Mesothelial cell of epicardium (in vitro differentiated cells): ENCODE measurements at regions not wholly inside any gene's neighbourhood (a gene's known extent, or its start where the extent isn't known, plus 50 kb on each side); places are given as distances from the start of the nearest gene placed in this dataset.

ENCODE experiments used
- DNase-seq, 2 experiments: peaks; one replicate each; pipeline ENCODE4 v3.0.0; 2021; ENCODE audit warnings: low spot score in 2 of 2; ENCODE audit not compliant: unreplicated experiment in 2 of 2
- H3K27ac Mint-ChIP-seq: 2 replicates; pipeline ENCODE4 v1.8.0; 2021; ENCODE audit warnings: mixed read lengths
- H3K27me3 Mint-ChIP-seq: 2 replicates; pipeline ENCODE4 v1.8.0; 2021; ENCODE audit warnings: low read depth, mixed read lengths
- H3K36me3 Mint-ChIP-seq: 2 replicates; pipeline ENCODE4 v1.8.0; 2021; ENCODE audit warnings: mixed read lengths
- H3K4me1 Mint-ChIP-seq: 2 replicates; pipeline ENCODE4 v1.8.0; 2021; ENCODE audit warnings: mixed read lengths
- H3K4me3 Mint-ChIP-seq: 2 replicates; pipeline ENCODE4 v1.8.0; 2021; ENCODE audit warnings: mild to moderate bottlenecking, moderate library complexity, mixed read lengths
- H3K9me3 Mint-ChIP-seq: 2 replicates; pipeline ENCODE4 v1.8.0; 2021; ENCODE audit warnings: mixed read lengths
- TF ChIP-seq, protein P1 (sequence below): fragments of 200-600 bp; sonication (generic); IDR thresholded peaks from one replicate; pipeline ENCODE4 v1.5.0; 2021; ENCODE audit warnings: antibody characterized with exemption; ENCODE audit not compliant: unreplicated experiment

DNA sequence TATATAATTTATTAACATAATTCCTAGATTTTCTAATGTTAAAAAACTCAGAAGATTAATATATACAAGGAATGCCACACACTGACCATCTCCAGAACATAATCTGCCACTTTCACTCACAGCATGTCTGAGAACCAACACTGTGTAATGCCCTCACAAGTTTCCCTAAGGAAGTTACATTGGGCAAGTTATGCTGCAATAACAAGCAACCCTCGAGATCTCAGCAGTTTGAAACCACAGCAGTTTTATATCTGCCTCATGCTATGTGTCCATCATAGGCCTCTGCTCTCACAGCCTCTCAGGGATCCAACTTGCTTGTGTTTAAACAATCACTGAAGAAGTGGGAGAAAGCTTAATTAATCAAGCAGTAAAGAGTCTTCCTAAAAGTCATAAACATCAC lies 250.0 kb upstream of the SLC7A11 start:
- TF ChIP-seq, protein P1, sequence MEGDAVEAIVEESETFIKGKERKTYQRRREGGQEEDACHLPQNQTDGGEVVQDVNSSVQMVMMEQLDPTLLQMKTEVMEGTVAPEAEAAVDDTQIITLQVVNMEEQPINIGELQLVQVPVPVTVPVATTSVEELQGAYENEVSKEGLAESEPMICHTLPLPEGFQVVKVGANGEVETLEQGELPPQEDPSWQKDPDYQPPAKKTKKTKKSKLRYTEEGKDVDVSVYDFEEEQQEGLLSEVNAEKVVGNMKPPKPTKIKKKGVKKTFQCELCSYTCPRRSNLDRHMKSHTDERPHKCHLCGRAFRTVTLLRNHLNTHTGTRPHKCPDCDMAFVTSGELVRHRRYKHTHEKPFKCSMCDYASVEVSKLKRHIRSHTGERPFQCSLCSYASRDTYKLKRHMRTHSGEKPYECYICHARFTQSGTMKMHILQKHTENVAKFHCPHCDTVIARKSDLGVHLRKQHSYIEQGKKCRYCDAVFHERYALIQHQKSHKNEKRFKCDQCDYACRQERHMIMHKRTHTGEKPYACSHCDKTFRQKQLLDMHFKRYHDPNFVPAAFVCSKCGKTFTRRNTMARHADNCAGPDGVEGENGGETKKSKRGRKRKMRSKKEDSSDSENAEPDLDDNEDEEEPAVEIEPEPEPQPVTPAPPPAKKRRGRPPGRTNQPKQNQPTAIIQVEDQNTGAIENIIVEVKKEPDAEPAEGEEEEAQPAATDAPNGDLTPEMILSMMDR: no peak
- Mint-ChIP-seq H3K27ac (no peak overlapping the region), H3K4me3 (no peak overlapping the region), H3K4me1 (no peaks in the 10 kb centered on the region), H3K27me3 (no peaks in the 10 kb centered on the region), H3K36me3 (peaks cover under 1% of the 10 kb centered on the region), H3K9me3 (peaks cover 13% of the 10 kb centered on the region)
- no peak for DNase-seq

DNA sequence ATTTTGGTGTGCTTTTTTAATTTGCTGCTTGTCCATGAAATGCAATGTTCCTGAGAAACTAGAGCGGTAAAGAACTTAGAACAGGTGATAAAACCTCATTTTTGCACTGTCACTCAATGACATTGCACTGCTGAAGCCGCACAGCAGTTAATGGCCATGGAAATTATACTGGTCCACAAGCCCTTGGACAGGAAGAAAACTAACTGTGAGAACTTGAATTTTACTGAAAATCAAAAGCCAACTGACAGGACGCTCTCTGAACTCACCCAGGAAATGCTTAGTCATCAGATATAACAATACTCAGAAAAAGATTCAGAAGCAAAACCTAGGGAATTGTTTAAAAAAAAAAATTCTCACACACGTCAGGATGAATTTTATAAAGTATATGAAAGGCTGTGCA lies 246.4 kb upstream of the SLC7A11 start:
- Mint-ChIP-seq H3K9me3 (peaks cover 7% of the 10 kb centered on the region), H3K27me3 (no peaks in the 10 kb centered on the region), H3K27ac (no peak overlapping the region), H3K4me3 (no peak overlapping the region), H3K36me3 (no peaks in the 10 kb centered on the region), H3K4me1 (no peaks in the 10 kb centered on the region)
- TF ChIP-seq, protein P1: no peak
- no peak for DNase-seq

DNA sequence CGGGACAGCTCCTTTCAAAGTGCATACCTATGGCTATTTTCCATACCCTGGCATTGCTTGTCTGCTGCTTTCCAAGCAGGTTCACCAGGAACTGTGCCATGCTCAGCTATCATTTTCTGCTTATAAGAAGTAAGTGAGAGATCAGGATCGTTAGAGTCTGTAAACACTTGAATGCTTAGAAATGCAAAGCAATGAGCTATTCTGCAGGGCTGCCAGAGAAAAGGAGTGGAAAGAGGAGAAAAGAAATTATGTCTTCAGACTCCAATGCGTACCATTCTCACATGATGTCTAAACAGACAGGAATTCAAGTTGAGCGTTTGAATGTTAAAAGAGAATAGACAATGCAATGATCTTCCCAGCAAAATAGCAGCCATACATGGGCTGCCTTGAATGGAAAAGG lies 245.5 kb upstream of the SLC7A11 start:
- Mint-ChIP-seq H3K4me3 (no peak overlapping the region), H3K36me3 (no peaks in the 10 kb centered on the region), H3K9me3 (peaks cover 7% of the 10 kb centered on the region), H3K4me1 (no peaks in the 10 kb centered on the region), H3K27ac (no peak overlapping the region), H3K27me3 (no peaks in the 10 kb centered on the region)
- TF ChIP-seq, protein P1: no peak
- DNase-seq: no peak

DNA sequence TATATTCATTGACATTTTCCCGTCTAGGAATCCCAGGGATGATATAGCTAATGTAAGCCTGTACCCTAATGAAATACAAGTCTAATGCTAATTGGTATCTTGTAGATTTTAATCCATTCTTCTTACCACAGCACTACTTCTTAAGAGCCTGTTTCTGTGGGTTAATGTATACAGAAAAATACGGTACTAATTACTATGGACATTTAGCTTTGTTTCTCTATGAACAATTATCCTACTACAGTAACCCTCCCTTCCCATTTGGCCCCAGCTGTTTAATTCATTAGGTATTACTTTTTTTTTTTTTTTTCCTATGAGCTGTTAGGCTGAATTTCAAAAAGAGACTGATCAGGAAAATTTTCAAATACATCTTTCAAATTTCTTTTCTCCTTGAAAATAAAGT lies 245.1 kb upstream of the SLC7A11 start:
- Mint-ChIP-seq H3K9me3 (peaks cover 4% of the 10 kb centered on the region), H3K27ac (no peak overlapping the region)

DNA sequence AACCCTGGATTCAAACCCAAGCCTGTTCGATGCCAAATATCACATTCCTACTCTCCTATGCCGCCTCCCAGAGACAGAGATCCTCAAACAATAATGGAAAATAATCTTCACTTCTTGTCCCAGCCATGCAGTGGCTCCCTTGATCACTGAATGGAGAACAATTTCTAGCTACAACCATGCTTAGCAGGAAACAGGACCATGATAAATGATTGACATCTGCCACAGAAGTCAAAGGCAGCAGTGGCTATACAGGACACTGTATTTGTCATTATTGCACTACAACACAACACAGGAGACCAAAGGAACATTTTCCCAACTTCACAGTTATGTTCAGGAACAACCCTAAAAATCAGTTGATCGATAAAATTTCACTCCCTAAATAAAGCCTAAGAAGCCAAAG lies 243.3 kb upstream of the SLC7A11 start:
- Mint-ChIP-seq H3K4me3 (no peak overlapping the region), H3K36me3 (no peaks in the 10 kb centered on the region), H3K4me1 (no peaks in the 10 kb centered on the region), H3K9me3 (peaks cover 8% of the 10 kb centered on the region), H3K27me3 (no peaks in the 10 kb centered on the region), H3K27ac (no peak overlapping the region)
- no peak for DNase-seq
- TF ChIP-seq, protein P1: no peak

More for the DNA sequence above, 245.1 kb upstream of the SLC7A11 start:
- no peaks in the 10 kb centered on the region for H3K4me1 Mint-ChIP-seq
- no peak overlapping the region for H3K4me3 Mint-ChIP-seq
- no peaks in the 10 kb centered on the region for H3K36me3 Mint-ChIP-seq
- DNase-seq: no peak
- TF ChIP-seq, protein P1: no peak
- no peaks in the 10 kb centered on the region for H3K27me3 Mint-ChIP-seq

DNA sequence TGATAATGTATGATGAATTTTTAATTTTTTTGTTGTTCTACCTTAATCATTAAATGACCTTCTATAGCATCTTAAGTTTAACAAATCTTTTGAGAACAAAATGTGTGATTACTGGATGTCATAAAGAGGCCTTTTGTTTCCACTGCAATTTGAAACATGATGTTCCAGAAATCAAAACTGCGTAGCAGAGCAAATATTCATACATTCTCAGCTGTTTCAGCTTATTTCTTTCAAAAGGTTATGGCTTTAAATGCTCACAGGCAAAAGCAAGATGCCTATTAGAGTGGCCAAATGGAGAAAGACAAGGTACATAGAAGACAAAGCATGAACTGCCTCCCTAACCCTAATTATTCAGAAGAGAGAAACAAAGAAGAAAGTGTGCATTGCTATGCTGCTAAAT lies 233.0 kb upstream of the SLC7A11 start:
- DNase-seq: no peak
- Mint-ChIP-seq H3K36me3 (peaks cover 1% of the 10 kb centered on the region), H3K4me3 (no peak overlapping the region), H3K4me1 (no peaks in the 10 kb centered on the region), H3K27ac (no peak overlapping the region), H3K27me3 (no peaks in the 10 kb centered on the region), H3K9me3 (peaks cover 19% of the 10 kb centered on the region)
- TF ChIP-seq, protein P1: no peak
